ENCODE measurements at regions not wholly inside any gene's neighbourhood (a gene's known extent, or its start where the extent isn't known, plus 50 kb on each side); places are given as distances from the start of the nearest gene placed in this dataset.

DNA sequence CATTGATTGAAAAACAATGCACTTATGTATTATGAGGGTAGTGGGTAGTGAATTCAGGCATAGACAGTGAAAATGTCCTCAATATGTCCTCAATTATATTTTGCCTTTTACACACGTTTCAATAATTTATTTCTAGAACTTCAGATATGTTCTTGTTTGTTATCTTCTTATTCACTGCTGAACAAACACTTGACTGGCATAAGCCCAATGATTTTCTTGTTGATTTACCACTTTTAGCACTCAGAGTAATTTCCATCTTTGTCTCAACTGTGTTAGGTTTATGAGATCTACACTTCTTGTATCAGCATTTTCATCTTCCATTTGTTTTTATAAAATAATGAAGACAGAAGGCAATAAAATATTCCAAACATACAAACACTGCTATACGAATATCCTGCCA is 61.8 kb upstream of the DCC start:
- no peaks in the 10 kb centered on the region for H3K9me3 Mint-ChIP-seq
- H3K27me3 Mint-ChIP-seq (ENCODE audit: low read depth): no peaks in the 10 kb centered on the region

DNA sequence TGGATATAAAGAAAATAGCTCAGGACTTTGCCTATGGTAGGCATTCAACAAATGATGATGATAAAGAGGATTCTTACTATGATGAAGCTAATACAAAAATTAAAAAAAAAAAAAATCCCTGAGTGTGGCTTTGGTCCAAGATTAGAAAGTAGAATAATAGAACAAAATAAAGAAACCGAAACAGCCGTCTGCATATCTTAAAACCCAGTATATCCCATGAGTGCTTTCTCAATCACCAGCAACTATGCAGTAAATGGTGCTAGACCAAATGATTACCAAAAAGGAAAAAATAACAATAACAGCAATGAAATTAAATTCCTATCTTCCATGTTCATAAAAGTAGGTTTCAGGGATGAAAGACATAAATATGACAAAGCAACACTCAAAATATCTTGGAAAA is 59.3 kb upstream of the DCC start:
- H3K27me3 Mint-ChIP-seq (ENCODE audit: low read depth): no peaks in the 10 kb centered on the region
- no peak for ATAC-seq
- H3K9me3 Mint-ChIP-seq: no peaks in the 10 kb centered on the region
- no peaks in the 10 kb centered on the region for H3K4me1 Mint-ChIP-seq (ENCODE audit: low read depth)
- DNase-seq: no peak
- H3K36me3 Mint-ChIP-seq (ENCODE audit: insufficient read depth): no peaks in the 10 kb centered on the region
- H3K4me3 Mint-ChIP-seq: no peak overlapping the region

More for the DNA sequence above, 61.8 kb upstream of the DCC start:
- Mint-ChIP-seq H3K36me3 (ENCODE audit: insufficient read depth) (no peaks in the 10 kb centered on the region), H3K4me3 (no peak overlapping the region), H3K4me1 (ENCODE audit: low read depth) (no peaks in the 10 kb centered on the region)
- ATAC-seq (no peak), DNase-seq (no peak)

DNA sequence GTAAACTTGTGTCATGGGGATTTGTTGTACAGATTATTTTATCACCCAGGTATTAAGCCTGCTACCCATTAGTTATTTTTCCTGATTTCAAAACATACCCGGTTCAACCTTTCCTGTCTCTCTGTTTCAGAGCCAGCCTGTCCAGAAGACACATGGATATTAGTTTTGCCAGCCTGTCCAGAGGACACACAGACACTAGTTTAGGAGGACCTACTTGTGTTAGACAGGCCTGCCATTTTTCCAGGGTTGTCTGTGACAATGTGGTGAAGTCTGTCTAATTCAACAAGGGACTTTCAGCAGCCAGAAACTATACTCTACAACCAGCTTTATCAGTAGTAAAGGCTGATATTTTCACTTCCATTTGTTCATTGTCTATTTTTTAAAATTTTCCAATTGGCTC is 56.1 kb upstream of the DCC start:
- H3K4me3 Mint-ChIP-seq: no peak overlapping the region

DNA sequence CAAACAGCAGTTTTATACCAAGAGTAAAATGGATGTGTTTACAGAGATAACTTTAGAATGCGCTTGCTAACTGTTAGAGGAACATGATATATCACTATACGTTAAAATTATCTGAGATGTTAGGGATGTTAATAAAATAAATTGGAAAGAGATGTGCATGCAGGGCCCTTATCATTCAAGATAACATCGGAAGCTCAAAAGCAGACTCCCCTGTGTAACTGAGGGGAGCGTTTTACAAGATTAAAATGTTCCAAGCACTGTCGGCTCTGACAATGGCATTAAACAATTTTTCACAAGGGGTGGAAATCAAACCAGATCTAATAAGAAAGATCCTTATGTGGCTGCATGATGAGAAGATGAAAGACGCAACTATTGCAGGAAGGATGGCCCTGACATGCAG is 53.3 kb upstream of the DCC start:
- no peaks in the 10 kb centered on the region for H3K9me3 Mint-ChIP-seq
- no peaks in the 10 kb centered on the region for H3K4me1 Mint-ChIP-seq (ENCODE audit: low read depth)
- no peaks in the 10 kb centered on the region for H3K36me3 Mint-ChIP-seq (ENCODE audit: insufficient read depth)
- no peaks in the 10 kb centered on the region for H3K27me3 Mint-ChIP-seq (ENCODE audit: low read depth)
- ATAC-seq (no peak), DNase-seq (no peak)
- no peak overlapping the region for H3K4me3 Mint-ChIP-seq

More for the DNA sequence above, 56.1 kb upstream of the DCC start:
- no peak for DNase-seq
- Mint-ChIP-seq H3K9me3 (no peaks in the 10 kb centered on the region), H3K4me1 (ENCODE audit: low read depth) (no peaks in the 10 kb centered on the region), H3K36me3 (ENCODE audit: insufficient read depth) (no peaks in the 10 kb centered on the region), H3K27me3 (ENCODE audit: low read depth) (no peaks in the 10 kb centered on the region)
- ATAC-seq: no peak

DNA sequence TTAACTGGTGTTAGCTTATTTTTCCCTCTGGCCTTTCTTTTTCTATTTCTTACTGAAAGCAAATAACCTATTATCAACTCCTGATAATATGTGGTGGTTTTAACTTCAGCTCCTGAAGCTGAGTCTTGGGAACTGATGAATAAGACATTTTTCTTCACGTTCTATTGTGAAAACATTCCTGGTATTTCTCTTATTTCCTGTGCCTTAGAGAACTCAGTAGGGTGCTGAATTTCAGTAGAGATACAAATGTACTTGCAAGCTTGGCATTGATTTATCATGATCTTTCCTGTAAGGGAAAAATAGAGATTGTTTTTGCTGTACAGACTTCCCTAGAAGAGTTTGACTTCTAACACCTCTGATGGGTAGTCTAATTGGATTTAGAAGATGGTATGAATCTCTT is 52.8 kb upstream of the DCC start:
- H3K9me3 Mint-ChIP-seq: no peaks in the 10 kb centered on the region
- no peak for DNase-seq
- H3K4me3 Mint-ChIP-seq: no peak overlapping the region
- H3K36me3 Mint-ChIP-seq (ENCODE audit: insufficient read depth): no peaks in the 10 kb centered on the region
- ATAC-seq: no peak
- H3K27me3 Mint-ChIP-seq (ENCODE audit: low read depth): no peaks in the 10 kb centered on the region
- H3K4me1 Mint-ChIP-seq (ENCODE audit: low read depth): no peaks in the 10 kb centered on the region

DNA sequence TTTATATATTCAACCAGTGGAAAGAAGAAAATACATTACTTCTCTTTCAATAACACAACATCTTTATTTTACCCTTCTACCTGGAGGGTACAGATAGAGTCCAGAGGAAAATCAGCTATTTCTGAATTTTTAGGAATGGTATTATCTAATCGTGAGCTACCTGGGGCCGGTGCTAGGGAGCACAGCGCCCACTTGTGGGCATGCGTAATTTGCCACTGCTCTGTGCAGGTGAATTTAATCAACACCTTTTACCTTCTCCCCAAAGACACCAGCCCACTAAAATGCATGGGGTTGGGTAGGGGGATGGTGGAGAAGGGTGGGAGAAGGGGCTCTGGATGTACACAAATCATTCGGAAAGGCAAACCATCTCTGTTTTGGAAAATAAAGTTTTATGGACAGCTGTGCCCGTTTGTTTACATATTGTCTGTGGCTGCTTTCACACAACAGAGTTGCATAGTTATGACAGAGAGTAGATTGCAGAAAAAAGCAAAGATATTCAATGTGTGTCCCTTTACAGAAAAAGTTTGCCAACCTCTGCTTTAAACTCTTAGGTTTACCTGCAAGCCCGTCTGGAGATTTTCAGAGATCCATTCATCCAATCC is 51.5 kb upstream of the DCC start:
- Mint-ChIP-seq H3K36me3 (ENCODE audit: insufficient read depth) (no peaks in the 10 kb centered on the region), H3K4me3 (no peak overlapping the region), H3K9me3 (no peaks in the 10 kb centered on the region), H3K4me1 (ENCODE audit: low read depth) (no peaks in the 10 kb centered on the region), H3K27me3 (ENCODE audit: low read depth) (no peaks in the 10 kb centered on the region)
- DNase-seq (no peak), ATAC-seq (no peak)

DNA sequence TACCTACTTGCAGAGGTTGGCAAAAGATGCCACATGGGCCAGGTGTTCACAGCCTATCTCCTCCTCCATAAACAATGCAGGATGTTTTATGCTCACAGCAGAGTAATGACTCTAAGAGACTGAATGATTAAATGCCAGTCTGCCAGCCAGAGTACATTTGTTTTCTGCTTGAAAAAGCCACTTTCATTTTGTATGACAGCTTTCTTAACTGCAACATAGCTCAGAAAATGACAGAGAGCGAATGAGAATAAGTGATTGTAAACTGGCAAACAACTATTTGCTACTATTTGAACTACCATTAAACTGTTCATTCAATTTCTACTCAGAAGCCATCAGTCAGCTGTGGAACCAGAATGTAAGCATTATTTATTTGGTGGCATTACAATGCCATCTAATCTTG is 50.6 kb upstream of the DCC start:
- H3K36me3 Mint-ChIP-seq (ENCODE audit: insufficient read depth): no peaks in the 10 kb centered on the region
- no peaks in the 10 kb centered on the region for H3K4me1 Mint-ChIP-seq (ENCODE audit: low read depth)
- DNase-seq (no peak), ATAC-seq (no peak)
- H3K4me3 Mint-ChIP-seq: no peak overlapping the region
- no peaks in the 10 kb centered on the region for H3K27me3 Mint-ChIP-seq (ENCODE audit: low read depth)
- H3K9me3 Mint-ChIP-seq: no peaks in the 10 kb centered on the region

Data from activated T-cell treated with anti-CD3 and anti-CD28 coated beads, Interleukin-2, amount 50 U/mL, for 4 hours (primary cell).